ENCODE measurements at regions not wholly inside any gene's neighbourhood (a gene's known extent, or its start where the extent isn't known, plus 50 kb on each side); places are given as distances from the start of the nearest gene placed in this dataset.

DNA sequence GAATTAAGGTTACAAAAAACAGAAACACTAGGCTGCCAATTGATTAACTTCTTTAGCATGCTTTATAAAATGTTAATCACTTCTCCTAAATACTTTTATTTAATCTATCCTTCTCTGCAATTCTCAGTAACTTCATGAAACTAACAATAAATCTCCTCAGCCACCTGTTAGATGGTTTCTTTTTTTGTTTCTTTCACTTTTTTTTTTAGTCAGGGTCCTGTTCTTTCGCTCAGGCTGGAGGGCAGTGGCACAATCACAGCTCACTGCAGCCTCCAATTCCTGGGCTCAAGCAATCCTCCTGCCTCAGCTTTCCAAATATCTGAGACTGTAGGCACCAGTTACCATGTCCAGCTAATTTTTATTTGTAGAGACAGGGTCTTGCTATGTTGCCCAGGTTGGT is 213.4 kb upstream of the STK17B start:
- no peaks in the 10 kb centered on the region for H3K79me2 ChIP-seq (ENCODE audit: insufficient read depth, low read length)
- H3K9ac ChIP-seq (ENCODE audit: low read length), result no peak overlapping the region
- H3K9me3 ChIP-seq (ENCODE audit: low read length), result no peaks in the 10 kb centered on the region
- no peak overlapping the region for H3K27ac ChIP-seq (ENCODE audit: low read depth, low read length, poor library complexity, severe bottlenecking)
- H3K27me3 ChIP-seq (ENCODE audit: insufficient read depth, low read length), result no peaks in the 10 kb centered on the region
- no peaks in the 10 kb centered on the region for H3F3A ChIP-seq (ENCODE audit: insufficient read depth, low read length)
- H3K36me3 ChIP-seq (ENCODE audit: insufficient read depth, low read length), result no peaks in the 10 kb centered on the region
- H3K4me2 ChIP-seq (ENCODE audit: low read length), result no peak overlapping the region
- no peak overlapping the region for H3K4me3 ChIP-seq (ENCODE audit: low read depth, low read length, poor library complexity, severe bottlenecking)
- H3K4me1 ChIP-seq (ENCODE audit: insufficient read depth, low read length, severe bottlenecking), result no peaks in the 10 kb centered on the region
- no peaks in the 10 kb centered on the region for H4K20me1 ChIP-seq (ENCODE audit: insufficient read depth, low read length)
- no peaks in the 10 kb centered on the region for H3K9me2 ChIP-seq (ENCODE audit: low read depth, low read length)
- H2AFZ ChIP-seq (ENCODE audit: low read length), result no peak overlapping the region
- no peak for TF ChIP-seq EZH2 (IDR thresholded peaks at IDR 0.05; ENCODE audit: borderline replicate concordance, low read length)

- no peak overlapping the region for H3K4me3 ChIP-seq (ENCODE audit: low read depth, low read length, poor library complexity, severe bottlenecking)
- H3K9ac ChIP-seq (ENCODE audit: low read length), result no peak overlapping the region
- H3K79me2 ChIP-seq (ENCODE audit: insufficient read depth, low read length), result no peaks in the 10 kb centered on the region
- H3K9me2 ChIP-seq (ENCODE audit: low read depth, low read length), result no peaks in the 10 kb centered on the region
- H3K4me2 ChIP-seq (ENCODE audit: low read length), result no peak overlapping the region
- TF ChIP-seq, protein P1, sequence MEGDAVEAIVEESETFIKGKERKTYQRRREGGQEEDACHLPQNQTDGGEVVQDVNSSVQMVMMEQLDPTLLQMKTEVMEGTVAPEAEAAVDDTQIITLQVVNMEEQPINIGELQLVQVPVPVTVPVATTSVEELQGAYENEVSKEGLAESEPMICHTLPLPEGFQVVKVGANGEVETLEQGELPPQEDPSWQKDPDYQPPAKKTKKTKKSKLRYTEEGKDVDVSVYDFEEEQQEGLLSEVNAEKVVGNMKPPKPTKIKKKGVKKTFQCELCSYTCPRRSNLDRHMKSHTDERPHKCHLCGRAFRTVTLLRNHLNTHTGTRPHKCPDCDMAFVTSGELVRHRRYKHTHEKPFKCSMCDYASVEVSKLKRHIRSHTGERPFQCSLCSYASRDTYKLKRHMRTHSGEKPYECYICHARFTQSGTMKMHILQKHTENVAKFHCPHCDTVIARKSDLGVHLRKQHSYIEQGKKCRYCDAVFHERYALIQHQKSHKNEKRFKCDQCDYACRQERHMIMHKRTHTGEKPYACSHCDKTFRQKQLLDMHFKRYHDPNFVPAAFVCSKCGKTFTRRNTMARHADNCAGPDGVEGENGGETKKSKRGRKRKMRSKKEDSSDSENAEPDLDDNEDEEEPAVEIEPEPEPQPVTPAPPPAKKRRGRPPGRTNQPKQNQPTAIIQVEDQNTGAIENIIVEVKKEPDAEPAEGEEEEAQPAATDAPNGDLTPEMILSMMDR (IDR thresholded peaks at IDR 0.05; ENCODE audit: low read length), result no peak
- no peak for TF ChIP-seq EZH2 (IDR thresholded peaks at IDR 0.05; ENCODE audit: borderline replicate concordance, low read length)
- H3K4me1 ChIP-seq (ENCODE audit: insufficient read depth, low read length, severe bottlenecking), result no peaks in the 10 kb centered on the region
- H2AFZ ChIP-seq (ENCODE audit: low read length), result no peak overlapping the region
- no peak overlapping the region for H3K27ac ChIP-seq (ENCODE audit: low read depth, low read length, poor library complexity, severe bottlenecking)
- H3K36me3 ChIP-seq (ENCODE audit: insufficient read depth, low read length), result no peaks in the 10 kb centered on the region
- H3K27me3 ChIP-seq (ENCODE audit: insufficient read depth, low read length), result no peaks in the 10 kb centered on the region
- no peaks in the 10 kb centered on the region for H3F3A ChIP-seq (ENCODE audit: insufficient read depth, low read length)
- no peaks in the 10 kb centered on the region for H4K20me1 ChIP-seq (ENCODE audit: insufficient read depth, low read length)
- no peaks in the 10 kb centered on the region for H3K9me3 ChIP-seq (ENCODE audit: low read length)
These were observed 218.3 kb upstream of the STK17B start for GRCh38 chr2:196389670-196390069.

GRCh38 chr2:196390243-196391148 is 219.1 kb upstream of the STK17B start:
- H3F3A ChIP-seq (ENCODE audit: insufficient read depth, low read length), result no peaks in the 10 kb centered on the region
- H3K27ac ChIP-seq (ENCODE audit: low read depth, low read length, poor library complexity, severe bottlenecking), result no peak overlapping the region
- no peak for TF ChIP-seq EZH2 (IDR thresholded peaks at IDR 0.05; ENCODE audit: borderline replicate concordance, low read length)
- TF ChIP-seq, protein P1 (IDR thresholded peaks at IDR 0.05; ENCODE audit: low read length), result no peak
- H3K27me3 ChIP-seq (ENCODE audit: insufficient read depth, low read length), result no peaks in the 10 kb centered on the region
- no peaks in the 10 kb centered on the region for H3K9me2 ChIP-seq (ENCODE audit: low read depth, low read length)
- no peaks in the 10 kb centered on the region for H3K36me3 ChIP-seq (ENCODE audit: insufficient read depth, low read length)
- H3K4me2 ChIP-seq (ENCODE audit: low read length), result no peak overlapping the region
- no peak overlapping the region for H3K4me3 ChIP-seq (ENCODE audit: low read depth, low read length, poor library complexity, severe bottlenecking)
- no peaks in the 10 kb centered on the region for H4K20me1 ChIP-seq (ENCODE audit: insufficient read depth, low read length)
- H3K9me3 ChIP-seq (ENCODE audit: low read length), result no peaks in the 10 kb centered on the region
- H2AFZ ChIP-seq (ENCODE audit: low read length), result no peak overlapping the region
- H3K79me2 ChIP-seq (ENCODE audit: insufficient read depth, low read length), result no peaks in the 10 kb centered on the region
- no peaks in the 10 kb centered on the region for H3K4me1 ChIP-seq (ENCODE audit: insufficient read depth, low read length, severe bottlenecking)
- H3K9ac ChIP-seq (ENCODE audit: low read length), result no peak overlapping the region

GRCh38 chr2:196391149-196391479 is 219.7 kb upstream of the STK17B start:
- Histone ChIP-seq H3K27me3 (ENCODE audit: insufficient read depth, low read length) (no peaks in the 10 kb centered on the region), H3F3A (ENCODE audit: insufficient read depth, low read length) (no peaks in the 10 kb centered on the region), H3K4me2 (ENCODE audit: low read length) (no peak overlapping the region)

More at GRCh38 chr2:196391149-196391479, 219.7 kb upstream of the STK17B start:
- TF ChIP-seq EZH2 (IDR thresholded peaks at IDR 0.05; ENCODE audit: borderline replicate concordance, low read length), result no peak
- TF ChIP-seq, protein P1 (IDR thresholded peaks at IDR 0.05; ENCODE audit: low read length), result no peak
- Histone ChIP-seq H3K36me3 (ENCODE audit: insufficient read depth, low read length) (no peaks in the 10 kb centered on the region), H3K27ac (ENCODE audit: low read depth, low read length, poor library complexity, severe bottlenecking) (no peak overlapping the region), H2AFZ (ENCODE audit: low read length) (no peak overlapping the region), H3K9me3 (ENCODE audit: low read length) (no peaks in the 10 kb centered on the region), H3K9me2 (ENCODE audit: low read depth, low read length) (no peaks in the 10 kb centered on the region), H3K4me3 (ENCODE audit: low read depth, low read length, poor library complexity, severe bottlenecking) (no peak overlapping the region), H3K4me1 (ENCODE audit: insufficient read depth, low read length, severe bottlenecking) (no peaks in the 10 kb centered on the region), H3K79me2 (ENCODE audit: insufficient read depth, low read length) (no peaks in the 10 kb centered on the region), H3K9ac (ENCODE audit: low read length) (no peak overlapping the region), H4K20me1 (ENCODE audit: insufficient read depth, low read length) (no peaks in the 10 kb centered on the region)

All from OCI-LY1 (cell line).